Sigmoid colon (tissue), 6 donors: ENCODE measurements at regions not wholly inside any gene's neighbourhood (a gene's known extent, or its start where the extent isn't known, plus 50 kb on each side); places are given as distances from the start of the nearest gene placed in this dataset.

Experiments
- DNase-seq: peaks from one replicate; pipeline ENCODE4 v3.0.0-alpha.2; 2019
- H3K27ac ChIP-seq, 4 donors: fragments of 200-600 bp; sonication (generic); one replicate each; pipeline ENCODE4 v1.5.1; 2016 to 2019; ENCODE audit warnings: mild to moderate bottlenecking in 1 of 4
- H3K27me3 ChIP-seq, 3 donors: fragments of 200-600 bp; sonication (generic); one replicate each; pipeline ENCODE4 v1.5.1; 2019; ENCODE audit warnings: mild to moderate bottlenecking in 1 of 3
- H3K36me3 ChIP-seq, 4 donors: fragments of 200-600 bp; sonication (generic); one replicate each; pipeline ENCODE4 v1.5.1; 2016 to 2019
- H3K4me1 ChIP-seq, 4 donors: fragments of 200-600 bp; sonication (generic); one replicate each; pipeline ENCODE4 v1.5.1; 2017 to 2019
- H3K4me3 ChIP-seq, 4 donors: fragments of 200-600 bp; sonication (generic); one replicate each; pipeline ENCODE4 v1.5.1; 2017 to 2019; ENCODE audit warnings: mild to moderate bottlenecking in 2 of 4, moderate library complexity in 1 of 4
- H3K9me3 ChIP-seq, 4 donors: fragments of 200-600 bp in 3 of 4; sonication (generic) in 3 of 4; one replicate each; pipeline versions ENCODE4 v1.5.1 to v1.6.1; 2013 to 2019
- EP300 ChIP-seq, 4 donors: sonication (generic); formaldehyde crosslinking; IDR thresholded peaks; one replicate each; pipeline ENCODE4 v1.6.1; 2017; ENCODE audit warnings: antibody characterized with exemption in 4 of 4
- POLR2A ChIP-seq, 2 donors: fragments of 450-650 bp; IDR thresholded peaks; one replicate each; pipeline ENCODE4 v1.6.1; 2016; ENCODE audit warnings: antibody characterized with exemption in 2 of 2, mild to moderate bottlenecking in 2 of 2, moderate library complexity in 2 of 2
- POLR2AphosphoS5 ChIP-seq, 4 donors: sonication (generic); formaldehyde crosslinking; IDR thresholded peaks; one replicate each; pipeline ENCODE4 v1.6.1; 2017; ENCODE audit warnings: antibody characterized with exemption in 4 of 4
- WGBS, 2 donors: extraction: QIAGEN DNeasy Blood & Tissue Kit; methylation state at CpG; one replicate each; pipeline ENCODE4 v1.1.7; 2013; 5-methylcytosine and 5-hydroxymethylcytosine counted together
- intact Hi-C: fragments of 100-400 bp; cut with DNase I; formaldehyde crosslinking; loops from one replicate; pipeline ENCODE4 v1.15.1; 2023
- TF ChIP-seq, protein P1 (sequence below), 4 experiments: fragments of 450-650 bp in 3 of 4; fragments of 200-600 bp in 1 of 4; IDR thresholded peaks; one replicate each; pipeline ENCODE4 v1.5.1; 2016 to 2019; ENCODE audit warnings: antibody characterized with exemption in 4 of 4, mild to moderate bottlenecking in 3 of 4, moderate library complexity in 2 of 4
- donor health status: healthy with polysubstance abuse.
- donor health status: healthy.

DNA sequence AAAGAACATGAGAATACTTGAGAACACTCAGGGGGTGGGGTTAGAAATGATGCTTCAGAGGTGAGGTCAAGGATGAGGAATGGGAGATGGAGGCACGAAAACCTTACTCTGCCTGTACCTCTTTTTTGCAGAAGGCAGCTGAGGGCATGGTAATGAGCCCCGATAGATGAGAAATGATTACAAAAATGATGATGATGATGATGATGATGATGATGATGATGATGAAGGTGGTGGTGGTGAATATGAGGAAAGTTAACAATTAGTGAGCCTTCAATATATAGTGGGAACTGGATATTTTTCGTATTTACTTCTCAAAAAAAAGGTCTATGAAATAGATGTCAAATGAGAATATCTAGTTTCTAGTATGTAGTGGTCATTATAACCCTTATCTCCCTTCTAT, 584.3 kb downstream of the EPHA4 start:
- Histone ChIP-seq H3K36me3 (no peaks in the 10 kb centered on the region), H3K4me1 (no peaks in the 10 kb centered on the region), H3K4me3 (no peak overlapping the region), H3K27me3 (no peaks in the 10 kb centered on the region), H3K27ac (no peak overlapping the region), H3K9me3 (no peaks in the 10 kb centered on the region)
- WGBS, 2 donors = 91 to 92% methylated on average over 3 of the region's 3 CpGs
- DNase-seq = no peak
- TF ChIP-seq EP300 (IDR thresholded peaks at IDR 0.05) (no peak), POLR2AphosphoS5 (IDR thresholded peaks at IDR 0.05) (no peak), POLR2A (IDR thresholded peaks at IDR 0.05) (no peak)
- TF ChIP-seq, protein P1, sequence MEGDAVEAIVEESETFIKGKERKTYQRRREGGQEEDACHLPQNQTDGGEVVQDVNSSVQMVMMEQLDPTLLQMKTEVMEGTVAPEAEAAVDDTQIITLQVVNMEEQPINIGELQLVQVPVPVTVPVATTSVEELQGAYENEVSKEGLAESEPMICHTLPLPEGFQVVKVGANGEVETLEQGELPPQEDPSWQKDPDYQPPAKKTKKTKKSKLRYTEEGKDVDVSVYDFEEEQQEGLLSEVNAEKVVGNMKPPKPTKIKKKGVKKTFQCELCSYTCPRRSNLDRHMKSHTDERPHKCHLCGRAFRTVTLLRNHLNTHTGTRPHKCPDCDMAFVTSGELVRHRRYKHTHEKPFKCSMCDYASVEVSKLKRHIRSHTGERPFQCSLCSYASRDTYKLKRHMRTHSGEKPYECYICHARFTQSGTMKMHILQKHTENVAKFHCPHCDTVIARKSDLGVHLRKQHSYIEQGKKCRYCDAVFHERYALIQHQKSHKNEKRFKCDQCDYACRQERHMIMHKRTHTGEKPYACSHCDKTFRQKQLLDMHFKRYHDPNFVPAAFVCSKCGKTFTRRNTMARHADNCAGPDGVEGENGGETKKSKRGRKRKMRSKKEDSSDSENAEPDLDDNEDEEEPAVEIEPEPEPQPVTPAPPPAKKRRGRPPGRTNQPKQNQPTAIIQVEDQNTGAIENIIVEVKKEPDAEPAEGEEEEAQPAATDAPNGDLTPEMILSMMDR (IDR thresholded peaks at IDR 0.05) = no peak
- intact Hi-C loops = no loop called here

GRCh38 chr2:220991972-220992371, 580.1 kb downstream of the EPHA4 start:
- DNase-seq = no peak
- TF ChIP-seq, protein P1 (IDR thresholded peaks at IDR 0.05) = no peak
- no peak for TF ChIP-seq EP300 (IDR thresholded peaks at IDR 0.05)
- TF ChIP-seq POLR2A (IDR thresholded peaks at IDR 0.05) = no peak
- TF ChIP-seq POLR2AphosphoS5 (IDR thresholded peaks at IDR 0.05) = no peak
- Histone ChIP-seq H3K4me3 (no peak overlapping the region), H3K27ac (no peak overlapping the region), H3K4me1 (peaks cover 0 to 8% (median 4%) of the 10 kb centered on the region in 4 donors), H3K9me3 (no peaks in the 10 kb centered on the region), H3K27me3 (no peaks in the 10 kb centered on the region), H3K36me3 (no peaks in the 10 kb centered on the region)
- intact Hi-C loops = no loop called here

DNA sequence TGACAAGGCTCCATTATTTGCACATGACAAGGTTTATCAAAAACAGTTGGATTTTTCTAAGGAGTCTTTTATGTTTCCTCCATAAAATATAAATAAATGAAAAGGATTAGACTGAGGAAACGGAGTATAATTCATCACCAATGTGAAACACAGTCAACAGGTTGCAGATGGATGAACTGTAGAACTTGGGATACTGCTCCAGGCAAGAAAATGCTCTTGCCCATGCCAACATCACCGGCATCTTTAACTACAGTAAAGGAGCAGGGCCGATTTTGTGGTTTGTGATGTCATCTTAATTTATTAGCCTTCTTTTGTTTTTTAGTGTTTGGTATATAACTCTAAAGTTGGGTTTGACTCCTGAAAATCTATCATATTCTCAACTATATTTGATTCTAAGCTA, 577.3 kb downstream of the EPHA4 start:
- intact Hi-C loops = no loop called here
- Histone ChIP-seq H3K36me3 (no peaks in the 10 kb centered on the region), H3K4me1 (peaks cover 0 to 8% (median 4%) of the 10 kb centered on the region in 4 donors), H3K4me3 (no peak overlapping the region), H3K27ac (no peak overlapping the region), H3K9me3 (no peaks in the 10 kb centered on the region), H3K27me3 (no peaks in the 10 kb centered on the region)
- 54 to 76% methylated on average over 3 of the region's 3 CpGs for WGBS, 2 donors
- no peak for DNase-seq
- no peak for TF ChIP-seq POLR2AphosphoS5 (IDR thresholded peaks at IDR 0.05)
- TF ChIP-seq, protein P1 (IDR thresholded peaks at IDR 0.05) = no peak
- TF ChIP-seq POLR2A (IDR thresholded peaks at IDR 0.05) = no peak
- TF ChIP-seq EP300 (IDR thresholded peaks at IDR 0.05) = no peak

DNA sequence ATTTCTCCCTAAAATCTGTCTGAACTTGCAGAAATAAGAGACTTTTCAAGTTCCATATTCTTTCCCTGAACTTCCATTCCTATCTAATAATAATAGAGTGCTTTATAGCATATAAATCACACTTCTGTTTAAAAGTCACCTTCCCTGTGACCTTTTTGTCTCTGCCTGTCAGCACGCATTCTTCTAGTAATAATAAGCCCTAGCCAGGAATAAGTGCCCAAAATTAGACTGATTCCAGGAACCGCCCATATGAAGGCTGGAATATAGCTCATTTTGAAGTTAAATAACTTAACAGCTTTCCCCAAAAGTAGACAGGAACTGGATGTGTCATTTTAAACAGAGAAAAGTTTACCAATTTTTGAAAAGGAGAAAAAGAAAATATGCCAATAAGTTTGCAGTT, 576.5 kb downstream of the EPHA4 start:
- TF ChIP-seq POLR2AphosphoS5 (IDR thresholded peaks at IDR 0.05) (no peak), POLR2A (IDR thresholded peaks at IDR 0.05) (no peak), EP300 (IDR thresholded peaks at IDR 0.05) (no peak)
- TF ChIP-seq, protein P1 (IDR thresholded peaks at IDR 0.05) = no peak
- no peak for DNase-seq
- Histone ChIP-seq H3K4me1 (peaks cover 0 to 8% (median 4%) of the 10 kb centered on the region in 4 donors), H3K27me3 (no peaks in the 10 kb centered on the region), H3K9me3 (no peaks in the 10 kb centered on the region), H3K4me3 (no peak overlapping the region), H3K27ac (no peak overlapping the region), H3K36me3 (no peaks in the 10 kb centered on the region)
- intact Hi-C loops = no loop called here
- 86 to 94% methylated on average over 2 of the region's 2 CpGs for whole genome bisulfite sequencing, 2 donors

GRCh38 chr2:220998156-220998555, 573.9 kb downstream of the EPHA4 start:
- Histone ChIP-seq H3K9me3 (no peaks in the 10 kb centered on the region), H3K36me3 (no peaks in the 10 kb centered on the region), H3K27me3 (no peaks in the 10 kb centered on the region), H3K4me3 (no peak overlapping the region), H3K4me1 (peaks cover 0 to 24% (median 4%) of the 10 kb centered on the region in 4 donors), H3K27ac (no peak overlapping the region)
- WGBS, 2 donors = 15 to 47% methylated on average over 2 of the region's 2 CpGs
- intact Hi-C loops = no loop called here
- TF ChIP-seq POLR2AphosphoS5 (IDR thresholded peaks at IDR 0.05) = no peak
- no peak for TF ChIP-seq EP300 (IDR thresholded peaks at IDR 0.05)
- TF ChIP-seq, protein P1 (IDR thresholded peaks at IDR 0.05) = no peak
- TF ChIP-seq POLR2A (IDR thresholded peaks at IDR 0.05) = no peak
- no peak for DNase-seq
